OCI-LY7 (cell line): ENCODE measurements at regions not wholly inside any gene's neighbourhood (a gene's known extent, or its start where the extent isn't known, plus 50 kb on each side); places are given as distances from the start of the nearest gene placed in this dataset.

ENCODE experiments used
- EZH2phosphoT487 ChIP-seq: fragments of 200-600 bp; sonication (generic); IDR thresholded peaks from 2 replicates; pipeline ENCODE4 v1.6.1; 2018; ENCODE audit warnings: low read depth, borderline replicate concordance, mild to moderate bottlenecking, mixed run types, antibody characterized with exemption, low read length, moderate library complexity, mixed read lengths
- TF ChIP-seq, protein P1 (sequence below): fragments of 200-600 bp; sonication (generic); conservative IDR thresholded peaks from 2 replicates; pipeline ENCODE4 v1.5.1; 2014; ENCODE audit warnings: mild to moderate bottlenecking, antibody characterized with exemption, low read length, moderate library complexity, mixed read lengths

DNA sequence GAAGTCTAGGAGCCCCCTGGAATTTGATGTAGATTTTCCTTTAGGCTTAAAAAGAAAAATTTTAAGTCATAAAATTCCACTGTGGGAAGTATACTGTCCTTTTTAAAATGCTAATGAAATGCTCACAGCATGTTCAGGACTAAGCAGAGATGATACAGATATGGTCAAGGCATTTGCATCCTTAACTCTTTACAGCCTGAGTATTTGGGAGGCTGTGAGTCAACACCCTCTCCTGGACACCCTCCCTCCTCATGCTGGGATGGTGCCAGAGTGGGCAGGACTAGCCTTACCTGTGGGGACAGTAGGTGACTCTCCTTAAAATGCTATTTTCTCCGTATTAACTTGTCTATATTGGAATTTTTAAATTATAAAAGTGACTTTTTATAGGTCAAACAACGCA lies 197.4 kb upstream of the ELL2 start:
- TF ChIP-seq, protein P1, sequence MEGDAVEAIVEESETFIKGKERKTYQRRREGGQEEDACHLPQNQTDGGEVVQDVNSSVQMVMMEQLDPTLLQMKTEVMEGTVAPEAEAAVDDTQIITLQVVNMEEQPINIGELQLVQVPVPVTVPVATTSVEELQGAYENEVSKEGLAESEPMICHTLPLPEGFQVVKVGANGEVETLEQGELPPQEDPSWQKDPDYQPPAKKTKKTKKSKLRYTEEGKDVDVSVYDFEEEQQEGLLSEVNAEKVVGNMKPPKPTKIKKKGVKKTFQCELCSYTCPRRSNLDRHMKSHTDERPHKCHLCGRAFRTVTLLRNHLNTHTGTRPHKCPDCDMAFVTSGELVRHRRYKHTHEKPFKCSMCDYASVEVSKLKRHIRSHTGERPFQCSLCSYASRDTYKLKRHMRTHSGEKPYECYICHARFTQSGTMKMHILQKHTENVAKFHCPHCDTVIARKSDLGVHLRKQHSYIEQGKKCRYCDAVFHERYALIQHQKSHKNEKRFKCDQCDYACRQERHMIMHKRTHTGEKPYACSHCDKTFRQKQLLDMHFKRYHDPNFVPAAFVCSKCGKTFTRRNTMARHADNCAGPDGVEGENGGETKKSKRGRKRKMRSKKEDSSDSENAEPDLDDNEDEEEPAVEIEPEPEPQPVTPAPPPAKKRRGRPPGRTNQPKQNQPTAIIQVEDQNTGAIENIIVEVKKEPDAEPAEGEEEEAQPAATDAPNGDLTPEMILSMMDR, result no peak
- TF ChIP-seq EZH2phosphoT487, result no peak
